D341Med (cell line): ENCODE measurements at regions not wholly inside any gene's neighbourhood (a gene's known extent, or its start where the extent isn't known, plus 50 kb on each side); places are given as distances from the start of the nearest gene placed in this dataset.
"Not testable (repeated sequence)": the region's sequence is repeated elsewhere in the genome, so short reads cannot be mapped to it uniquely, and the experiment has no call there.

ENCODE experiments used
- DNase-seq: peaks from one replicate; pipeline ENCODE4 v3.0.0; 2012; ENCODE audit warnings: low spot score

DNA sequence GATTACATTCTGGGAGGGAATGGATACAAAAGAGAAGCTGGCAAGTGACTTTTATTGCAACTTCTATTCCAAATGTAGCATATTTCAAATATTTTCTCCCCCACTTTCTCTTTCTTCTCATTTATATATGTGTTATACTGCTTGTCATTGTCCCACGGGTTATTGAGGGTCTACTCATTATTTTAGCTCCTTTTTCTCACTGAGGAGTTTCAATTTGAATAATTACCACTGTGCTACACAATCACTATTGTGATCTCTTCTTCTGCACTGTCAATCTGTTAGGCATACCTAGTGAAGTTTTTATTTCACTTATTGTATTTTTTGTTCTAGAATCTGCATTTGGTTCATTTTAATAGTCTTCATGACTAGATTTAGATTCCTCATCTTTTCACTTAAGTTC, 339.7 kb downstream of the PTPRC start:
- DNase-seq = no peak

DNA sequence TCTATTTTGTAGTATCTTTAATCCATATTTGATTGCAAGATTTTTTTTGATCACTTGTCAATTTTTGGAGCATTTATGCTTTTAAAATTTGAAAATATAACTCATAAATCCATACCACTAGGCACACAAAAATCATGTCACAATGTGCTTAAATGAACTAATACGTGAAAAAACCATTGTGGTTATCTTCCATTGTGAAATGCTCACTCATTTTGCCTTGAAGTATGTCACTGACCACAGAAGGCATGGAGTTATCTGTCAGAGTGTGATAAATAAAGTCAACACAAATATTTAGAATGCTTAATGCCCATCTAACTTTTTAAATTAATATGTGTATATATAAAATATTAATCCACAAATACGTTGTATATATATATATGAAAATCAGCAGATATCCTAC, 347.2 kb downstream of the PTPRC start:
- no peak for DNase-seq

DNA sequence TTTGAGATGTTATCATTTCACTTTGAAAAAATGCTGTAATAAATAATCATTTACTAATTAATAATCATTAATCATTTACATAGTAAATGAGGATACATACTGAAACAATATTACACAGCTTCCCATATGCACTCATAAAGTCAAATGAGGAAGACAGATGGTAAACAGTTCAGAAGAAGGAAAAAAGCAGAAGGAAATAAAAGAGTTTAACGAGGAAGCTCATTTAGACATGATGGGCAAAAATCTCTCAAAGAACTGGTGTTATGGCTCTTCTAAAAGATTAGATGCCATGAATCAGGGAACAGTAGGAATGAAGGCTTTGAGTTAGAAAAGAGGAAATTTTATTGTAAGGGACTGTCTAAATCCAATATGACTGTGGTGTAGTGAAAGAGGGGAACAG, 347.6 kb downstream of the PTPRC start:
- DNase-seq = no peak

DNA sequence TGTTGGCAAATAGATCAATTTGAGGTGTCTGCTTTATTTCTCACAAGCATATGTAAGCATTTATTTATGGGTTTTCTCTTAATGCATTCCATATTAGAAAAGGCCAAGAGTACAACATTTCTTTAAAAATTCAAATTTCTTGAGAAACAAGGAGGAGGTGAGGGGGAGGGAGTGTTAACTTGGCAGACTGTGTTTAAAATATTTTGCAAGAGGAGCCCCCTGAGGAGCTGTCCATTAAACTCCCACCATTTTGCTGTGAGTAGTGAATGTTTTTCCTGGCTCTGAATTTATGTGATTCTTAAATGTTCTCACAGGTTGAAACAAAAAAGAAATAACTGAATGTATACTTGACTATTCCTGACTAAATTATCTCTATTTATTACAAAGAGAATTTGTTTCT, 363.8 kb downstream of the PTPRC start:
- no peak for DNase-seq

DNA sequence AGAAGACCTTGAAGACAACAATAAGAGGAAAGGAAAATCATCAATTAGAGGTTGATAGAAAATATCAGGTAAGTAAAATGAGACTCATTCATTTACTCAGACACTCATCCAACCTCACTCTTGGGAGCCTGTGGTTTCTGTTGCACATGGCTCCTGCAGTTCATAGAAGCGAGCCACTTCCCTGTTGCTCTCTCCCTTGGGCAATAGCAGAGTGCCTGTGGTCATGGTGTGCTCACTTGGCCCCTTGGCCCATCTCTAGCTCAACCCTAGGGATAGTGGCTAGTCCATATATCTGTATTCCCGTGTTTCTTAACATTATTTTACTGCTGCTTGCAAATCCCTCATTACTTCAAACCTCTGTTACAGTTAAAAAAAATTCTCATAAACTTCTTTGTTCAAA, 368.6 kb downstream of the PTPRC start:
- no peak for DNase-seq

DNA sequence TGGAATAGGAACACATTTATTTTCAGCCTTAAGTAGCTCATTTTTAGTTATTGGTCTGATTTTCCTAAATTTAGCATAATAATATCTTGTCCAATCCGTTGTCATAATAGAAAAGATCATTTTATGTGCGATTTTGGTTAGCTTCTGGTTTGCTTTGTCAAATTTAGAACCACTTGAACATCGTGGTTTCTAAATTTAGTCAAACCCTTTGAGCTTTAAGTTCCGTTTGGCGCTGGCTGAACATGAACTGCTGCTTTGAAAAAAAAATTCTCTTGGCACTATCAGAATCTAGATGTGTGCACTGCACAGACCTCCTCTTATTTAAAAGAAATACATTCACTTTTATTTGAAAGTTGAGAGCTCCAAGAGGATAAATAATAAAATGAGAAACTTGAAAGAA, 370.6 kb downstream of the PTPRC start:
- no peak for DNase-seq

DNA sequence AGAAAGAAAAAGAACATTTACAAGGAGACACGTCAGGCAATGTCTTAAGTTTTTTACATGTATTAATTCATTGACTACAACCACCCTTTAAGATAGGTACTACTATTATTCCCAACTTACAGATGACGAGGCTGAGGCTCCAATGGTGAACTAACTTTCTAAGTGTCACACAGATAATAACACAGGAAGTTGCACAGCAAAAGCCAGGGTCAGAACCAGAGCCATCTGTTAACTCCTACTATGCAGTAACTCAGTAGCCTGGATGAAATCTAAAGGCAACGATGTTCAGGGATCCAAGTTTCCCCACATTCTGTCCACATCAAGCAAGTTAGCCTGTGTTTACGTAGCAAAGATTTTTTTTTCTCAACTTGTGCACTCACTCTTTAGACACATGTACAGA, 371.7 kb downstream of the PTPRC start:
- DNase-seq = no peak

DNA sequence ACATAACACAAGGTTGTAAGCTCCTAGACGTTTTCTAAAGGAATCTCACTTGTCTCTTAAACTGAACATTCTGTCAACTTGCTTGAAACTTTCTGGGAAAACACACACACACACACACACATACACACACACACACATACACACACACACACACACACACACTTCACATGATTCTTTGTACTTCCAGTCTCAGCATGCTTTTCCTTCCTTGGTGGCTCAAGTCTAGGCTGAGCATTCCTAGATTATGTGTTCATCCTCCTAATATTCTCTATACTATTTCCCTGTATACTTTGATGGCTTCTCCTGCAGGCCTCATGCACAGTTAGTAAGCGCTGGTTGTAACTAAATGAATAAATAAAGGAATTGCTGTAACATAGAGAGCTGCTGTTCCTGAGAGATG, 372.1 kb downstream of the PTPRC start:
- no peak for DNase-seq

DNA sequence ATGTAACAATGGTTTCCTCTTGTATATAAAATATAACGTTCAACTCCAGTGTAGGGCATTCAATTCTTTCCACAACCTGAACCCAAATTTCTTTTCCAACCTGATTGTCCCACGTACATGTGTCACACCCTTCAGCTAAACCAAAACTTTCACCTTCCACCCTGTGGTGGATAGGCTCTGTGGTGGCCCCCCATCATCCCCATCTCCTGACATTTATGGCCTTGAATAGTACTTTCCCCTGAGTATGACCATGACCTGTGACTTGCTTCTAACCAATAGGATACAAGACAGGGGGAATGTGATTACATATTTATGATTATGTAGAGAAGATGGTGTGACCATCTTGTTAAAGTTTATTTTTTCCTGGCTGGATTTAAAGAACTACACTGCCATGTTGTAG, 377.0 kb downstream of the PTPRC start:
- no peak for DNase-seq

DNA sequence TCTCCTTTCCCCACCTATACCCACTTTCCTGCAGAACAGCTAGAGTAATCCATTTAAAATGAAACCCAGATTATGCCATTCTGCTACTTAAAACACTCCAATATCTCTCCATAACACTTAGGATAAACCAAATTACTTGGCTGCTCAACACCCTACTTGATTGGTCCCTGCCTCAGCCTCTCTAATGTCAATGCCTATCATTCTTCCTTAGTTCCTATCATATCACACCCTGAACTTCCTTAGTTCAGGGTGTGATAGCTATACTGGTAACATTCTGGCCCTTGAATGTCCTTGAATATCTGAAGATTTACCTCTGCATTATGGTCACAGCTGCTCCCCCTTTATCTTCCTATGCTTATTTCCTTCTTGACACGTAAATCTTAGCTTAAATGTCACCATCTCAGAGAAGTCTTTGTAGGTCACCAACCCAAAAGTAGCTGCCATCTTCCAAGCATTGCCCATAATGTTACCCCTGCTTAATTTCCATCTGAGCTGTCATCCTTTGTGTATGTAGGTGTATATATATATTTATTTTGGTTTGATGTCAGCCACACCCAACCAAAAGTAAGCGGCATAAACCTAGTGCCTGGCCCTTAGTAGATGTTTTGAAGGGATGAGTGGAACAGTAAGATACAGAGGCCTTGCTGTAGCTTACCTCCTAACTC, 379.8 kb downstream of the PTPRC start:
- DNase-seq = no peak

DNA sequence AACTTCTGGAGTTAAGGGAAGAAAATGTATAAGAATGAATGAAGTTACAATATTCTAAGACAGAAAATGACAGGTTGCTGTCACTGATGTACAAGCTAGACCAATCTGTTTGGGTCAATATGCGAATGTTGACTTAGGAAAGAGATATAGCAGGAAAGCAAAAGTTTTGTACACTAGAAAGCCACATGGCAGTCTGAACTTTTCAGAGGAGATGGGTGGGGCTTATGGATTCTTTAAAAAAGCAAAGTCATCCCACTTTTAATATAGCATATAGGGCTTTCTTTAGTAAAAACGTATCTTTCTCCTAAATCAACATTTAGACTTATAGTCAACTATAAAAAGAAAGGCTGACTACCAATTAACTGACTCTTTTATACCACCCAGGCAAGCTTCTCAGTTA, 381.2 kb downstream of the PTPRC start:
- DNase-seq = no peak

DNA sequence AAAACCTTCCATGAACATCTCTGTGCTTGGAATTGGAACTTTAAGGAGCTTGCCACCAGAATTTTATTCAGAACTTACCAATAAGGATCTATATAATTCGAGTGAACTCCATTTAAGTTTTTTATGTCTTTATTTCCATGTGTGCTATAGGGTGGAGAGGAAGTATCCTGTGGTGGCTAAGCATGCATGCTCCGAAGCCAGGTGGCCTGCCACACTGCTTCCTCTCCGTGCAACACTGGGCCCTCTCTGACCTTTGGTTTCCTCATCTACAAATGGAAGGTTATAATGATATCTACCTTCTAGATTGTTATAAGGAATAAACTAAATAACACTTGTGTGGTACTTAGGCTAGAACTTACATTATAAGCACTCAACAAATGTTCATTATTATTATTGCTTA, 382.1 kb downstream of the PTPRC start:
- no peak for DNase-seq

DNA sequence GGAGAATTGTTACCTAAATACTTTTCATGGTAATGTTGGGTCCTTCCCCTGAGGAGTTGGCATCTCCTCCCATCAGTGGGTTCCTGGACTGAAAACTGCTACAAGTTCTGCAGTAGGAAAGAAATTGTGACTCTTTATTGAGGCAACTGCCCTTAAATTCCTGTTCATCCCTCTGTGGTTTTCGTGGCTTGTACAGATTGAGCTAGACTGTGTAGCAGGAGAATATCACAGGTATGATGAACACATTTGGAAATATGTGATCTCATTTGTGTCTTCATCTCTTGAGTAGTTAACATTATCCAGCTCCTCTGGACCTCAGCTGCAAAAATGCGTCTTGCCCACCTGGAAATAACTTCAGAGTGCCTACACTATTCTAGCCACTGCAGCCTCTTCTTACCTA, 390.6 kb downstream of the PTPRC start:
- DNase-seq = no peak

DNA sequence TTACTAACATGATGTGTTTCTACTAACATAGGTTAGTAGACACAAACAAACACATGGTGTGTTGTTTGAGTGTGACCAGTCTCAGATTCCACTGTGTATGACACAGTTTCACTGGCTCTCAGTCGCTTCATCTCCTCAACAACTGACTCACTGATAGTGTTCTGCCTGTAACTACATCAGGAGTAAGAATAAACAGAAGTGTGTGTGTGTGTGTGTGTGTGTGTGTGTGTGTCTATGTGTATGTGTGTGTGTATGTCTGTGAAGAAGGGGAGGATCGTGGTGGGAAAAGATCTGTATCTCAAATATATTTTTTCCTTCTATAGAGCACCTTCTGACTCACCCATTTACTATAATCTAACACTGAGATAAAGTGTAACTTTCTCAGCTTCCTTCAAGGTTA, 391.0 kb downstream of the PTPRC start:
- no peak for DNase-seq

DNA sequence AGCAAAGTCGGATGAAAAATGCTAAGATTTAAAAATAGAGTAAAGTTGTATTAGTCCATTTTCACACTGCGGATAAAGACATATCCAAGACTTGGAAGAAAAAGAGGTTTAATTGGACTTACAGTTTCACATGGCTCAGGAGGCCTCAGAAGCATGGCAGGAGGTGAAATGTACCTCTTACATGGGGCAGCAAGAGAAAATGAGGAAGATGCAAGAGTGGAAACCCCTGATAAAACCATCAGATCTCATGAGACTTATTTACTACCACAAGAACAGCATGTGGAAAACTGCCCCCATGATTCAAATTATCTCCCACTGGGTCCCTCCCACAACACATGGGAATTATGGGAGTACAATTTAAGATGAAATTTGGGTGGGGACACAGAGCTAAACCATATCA, 391.7 kb downstream of the PTPRC start:
- DNase-seq = not testable (repeated sequence)

DNA sequence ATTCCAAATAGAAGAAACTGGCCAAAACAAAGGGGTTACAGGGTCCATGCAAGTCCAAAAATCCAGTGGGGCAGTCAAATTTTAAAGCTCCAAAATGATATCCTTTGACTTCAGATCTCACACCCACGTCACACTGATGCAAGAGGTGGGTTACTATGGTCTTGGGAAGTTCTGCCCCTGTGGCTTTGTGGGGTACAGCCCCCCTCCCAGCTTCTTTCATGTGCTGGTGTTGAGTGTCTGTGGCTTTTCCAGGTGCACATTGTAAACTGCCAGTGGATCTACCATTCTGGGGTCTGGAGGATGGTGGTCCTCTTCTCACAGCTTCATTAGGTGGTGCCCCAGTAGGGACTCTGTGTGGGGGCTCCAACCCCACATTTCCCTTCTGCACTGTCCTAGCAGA, 392.3 kb downstream of the PTPRC start:
- not testable (repeated sequence) for DNase-seq

DNA sequence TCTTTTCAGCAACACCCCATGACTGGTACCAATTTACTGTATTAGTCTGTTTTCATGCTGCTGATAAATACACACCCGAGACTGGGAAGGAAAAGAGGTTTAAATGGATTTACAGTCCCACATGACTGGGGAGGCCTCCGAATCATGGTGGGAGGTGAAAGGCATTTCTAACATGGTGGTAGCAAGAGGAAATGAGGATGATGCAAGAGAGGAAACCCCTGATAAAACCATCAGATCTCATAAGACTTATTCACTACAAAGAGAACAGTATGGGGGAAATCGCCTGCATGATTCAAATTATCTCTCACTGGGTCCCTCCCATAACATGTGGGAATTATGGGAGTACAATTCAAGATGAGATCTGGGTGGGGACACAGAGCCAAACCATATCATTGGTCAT, 393.6 kb downstream of the PTPRC start:
- not testable (repeated sequence) for DNase-seq

DNA sequence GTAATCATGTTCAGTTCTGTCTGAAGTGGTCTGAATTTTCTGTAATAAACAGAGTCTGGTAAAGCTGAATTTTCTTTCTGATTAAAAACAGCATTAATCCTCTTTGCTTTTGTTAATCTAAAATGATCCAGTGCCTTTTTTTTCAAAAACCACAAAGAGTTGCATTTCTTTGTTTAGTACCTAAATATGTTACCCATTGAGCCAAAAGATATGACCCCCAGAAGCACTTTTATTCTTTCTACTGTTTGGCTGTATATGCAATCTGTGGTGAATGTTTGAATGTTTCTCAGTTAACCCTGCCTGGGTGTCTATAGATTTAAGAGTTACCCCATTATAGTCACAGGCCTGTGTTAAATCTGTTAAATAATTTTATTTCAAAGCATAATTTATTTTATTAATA, 394.8 kb downstream of the PTPRC start:
- no peak for DNase-seq

DNA sequence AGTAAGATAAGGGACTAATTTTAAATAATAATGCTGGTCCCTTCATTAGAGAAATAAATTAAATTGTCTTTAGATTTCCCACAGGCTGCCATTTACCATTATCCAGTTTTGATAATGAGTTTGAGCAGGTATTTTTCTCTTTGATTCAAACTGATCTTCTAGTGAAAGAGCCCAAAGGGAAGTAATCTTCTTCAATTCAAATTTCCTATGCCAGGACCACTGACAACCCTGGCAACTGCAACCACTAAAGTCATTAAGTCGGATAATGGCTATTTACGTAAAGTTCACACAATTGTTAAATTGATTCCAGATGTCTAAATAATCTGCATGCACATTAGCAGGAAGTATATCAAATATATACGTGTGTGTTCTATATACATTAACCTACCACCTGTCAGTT, 399.3 kb downstream of the PTPRC start:
- DNase-seq = no peak

DNA sequence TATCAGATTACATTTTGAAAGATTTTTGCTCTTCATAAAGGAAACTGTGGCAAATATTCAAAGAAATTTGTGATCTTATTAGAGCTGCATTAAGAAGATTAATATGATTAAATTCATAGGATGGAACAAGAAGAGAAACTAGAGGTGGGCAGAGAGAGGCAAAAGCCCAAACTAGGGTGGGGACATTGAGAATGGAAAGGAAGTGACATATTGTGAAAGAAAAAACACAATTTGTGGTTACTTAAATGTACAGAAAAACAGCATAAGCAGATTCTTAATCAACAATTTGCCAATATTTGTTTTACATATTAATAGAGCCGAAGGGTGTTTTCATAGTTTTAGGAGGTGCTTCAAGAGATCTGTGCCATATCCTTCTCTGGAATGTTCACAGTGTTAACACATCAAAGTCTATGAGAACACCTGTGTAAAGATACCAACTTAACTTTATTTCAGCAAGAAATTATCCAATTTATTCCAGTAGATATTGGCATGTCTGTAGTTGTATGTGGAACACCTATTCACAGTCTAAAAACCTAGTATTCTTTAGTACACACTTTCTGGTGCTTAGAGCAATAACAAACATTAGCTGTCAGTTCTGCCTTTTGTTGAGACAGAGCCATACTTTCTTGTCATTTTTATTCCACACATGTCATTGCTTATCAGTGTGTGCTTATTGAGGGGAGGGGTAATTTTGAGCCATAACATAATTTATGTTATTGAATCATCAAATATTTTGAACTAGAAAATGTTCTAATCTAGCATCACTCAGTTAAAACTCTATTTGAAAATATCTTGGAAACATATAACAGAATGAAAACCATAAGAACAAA, 401.5 kb downstream of the PTPRC start:
- no peak for DNase-seq

DNA sequence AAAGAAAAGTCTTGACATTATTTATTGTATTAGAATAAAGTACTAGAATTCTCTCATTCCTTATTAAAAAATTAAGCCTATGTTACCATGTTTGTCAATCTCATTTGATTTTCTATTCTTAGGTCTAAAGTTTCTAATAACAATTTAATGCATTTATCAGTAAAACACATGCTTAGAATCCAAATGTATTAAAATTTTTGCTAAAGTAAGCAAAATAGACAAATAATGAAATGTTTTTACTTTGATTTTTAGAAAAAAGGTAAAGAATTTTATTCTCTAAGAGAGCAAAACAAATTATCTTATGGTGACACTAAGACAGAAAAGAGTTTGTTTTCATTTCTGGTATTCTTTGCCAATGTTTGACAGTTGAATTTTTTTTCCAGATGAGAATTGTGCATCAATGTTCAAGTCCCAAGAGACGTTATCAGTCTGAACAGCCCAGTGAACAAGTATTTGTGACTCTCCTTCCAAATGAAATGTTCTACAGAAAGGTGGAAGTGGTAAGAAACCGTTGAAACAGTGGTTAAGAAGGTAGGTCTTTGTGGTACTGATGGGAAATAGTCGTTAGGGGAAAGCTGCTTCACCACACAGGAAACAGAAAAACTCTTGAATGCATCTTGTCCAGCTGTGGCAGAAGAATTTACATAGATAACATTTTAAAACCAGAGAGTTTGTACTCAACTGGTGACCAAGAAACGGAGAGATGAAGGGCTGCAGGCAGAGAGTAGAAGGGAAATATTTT, 402.5 kb downstream of the PTPRC start:
- DNase-seq = no peak

DNA sequence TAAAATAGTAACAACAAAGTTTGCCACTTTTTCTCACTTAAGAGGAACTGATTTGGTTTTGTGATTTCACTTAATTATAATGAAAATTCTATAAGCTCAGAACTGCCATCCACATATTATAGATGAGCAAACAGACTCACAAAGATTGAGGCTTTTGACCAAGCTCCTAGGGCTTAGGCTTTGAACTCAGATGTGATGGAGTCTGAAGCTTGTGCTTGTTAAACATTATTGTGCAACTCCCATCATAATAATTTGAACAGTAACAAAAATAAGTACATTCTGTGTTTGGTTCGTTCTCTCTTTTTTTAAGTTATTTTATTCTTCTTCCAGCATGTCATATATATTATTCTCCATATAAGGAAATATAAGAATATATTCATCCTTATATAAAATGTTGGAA, 403.4 kb downstream of the PTPRC start:
- DNase-seq = no peak

DNA sequence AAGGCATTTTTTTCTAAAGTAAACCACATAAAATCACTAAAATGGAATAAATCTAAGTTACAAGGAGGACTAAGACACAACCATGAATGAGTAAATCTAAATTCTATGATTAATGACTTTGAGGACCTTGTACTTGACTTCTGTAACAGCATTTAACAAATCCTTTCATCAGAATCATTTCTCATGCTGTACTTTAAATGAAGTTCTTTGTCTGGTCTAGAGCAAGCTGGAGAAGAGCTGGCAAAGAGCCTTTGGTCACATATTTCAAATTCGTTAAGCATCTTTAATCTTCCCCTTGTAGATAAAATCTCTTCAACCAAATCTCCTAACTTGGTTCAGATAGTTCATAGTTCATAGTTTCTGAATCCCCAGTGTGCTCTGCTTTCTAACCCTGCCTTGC, 405.4 kb downstream of the PTPRC start:
- no peak for DNase-seq
